CD14-positive monocyte (primary cell): ENCODE measurements at regions not wholly inside any gene's neighbourhood (a gene's known extent, or its start where the extent isn't known, plus 50 kb on each side); places are given as distances from the start of the nearest gene placed in this dataset.

ENCODE experiments used
- DNase-seq, 3 donors: peaks; one replicate each; pipeline ENCODE4 v3.0.0-alpha.2; 2011 to 2022
- H2AFZ ChIP-seq: 2 replicates; pipeline ENCODE4 v1.6.0; 2012; ENCODE audit warnings: mild to moderate bottlenecking, low read depth, low read length, inconsistent platforms; ENCODE audit not compliant: insufficient read depth, poor library complexity, severe bottlenecking
- H3K27ac ChIP-seq, 2 donors: 1 replicate in 1 of 2; 2 replicates in 1 of 2; pipeline ENCODE4 v1.5.1; 2012 to 2013; ENCODE audit warnings: low read length in 2 of 2, control low read depth in 1 of 2, inconsistent platforms in 1 of 2, low read depth in 1 of 2, mild to moderate bottlenecking in 1 of 2
- H3K27me3 ChIP-seq, 2 donors: one replicate each; pipeline versions ENCODE4 v1.6.0 to v1.6.1; 2011 to 2013; ENCODE audit warnings: low read length in 2 of 2; ENCODE audit not compliant: control insufficient read depth in 2 of 2, insufficient read depth in 2 of 2
- H3K36me3 ChIP-seq, 2 donors: replicated peaks in 1 of 2; 1 replicate in 1 of 2; 2 replicates in 1 of 2; pipeline versions ENCODE4 v1.5.1 to v1.6.1; 2012 to 2013; ENCODE audit warnings: low read length in 2 of 2, control low read depth in 1 of 2, inconsistent platforms in 1 of 2, mild to moderate bottlenecking in 1 of 2; ENCODE audit not compliant: insufficient read depth in 2 of 2, control insufficient read depth in 1 of 2
- H3K4me1 ChIP-seq, 2 donors: 1 replicate in 1 of 2; 2 replicates in 1 of 2; pipeline versions ENCODE4 v1.5.1 to v1.6.1; 2012 to 2013; ENCODE audit warnings: low read length in 2 of 2, control low read depth in 1 of 2, inconsistent platforms in 1 of 2, mild to moderate bottlenecking in 1 of 2, moderate library complexity in 1 of 2; ENCODE audit not compliant: insufficient read depth in 2 of 2, control insufficient read depth in 1 of 2
- H3K4me2 ChIP-seq: replicated peaks from 2 replicates; pipeline ENCODE3; 2012; ENCODE audit warnings: low read length, moderate library complexity, mild to moderate bottlenecking; ENCODE audit not compliant: poor library complexity, severe bottlenecking; ENCODE audit errors: extremely low read depth
- H3K4me3 ChIP-seq, 3 experiments: fragments of 200-600 bp in 1 of 3; sonication (generic) in 1 of 3; replicated peaks in 1 of 3; 1 replicate in 2 of 3; 2 replicates in 1 of 3; pipeline ENCODE4 v1.5.1; 2011 to 2013; ENCODE audit warnings: low read length in 3 of 3, mild to moderate bottlenecking in 3 of 3, control low read depth in 2 of 3, low read depth in 2 of 3, inconsistent platforms in 1 of 3, moderate library complexity in 1 of 3
- H3K79me2 ChIP-seq: 2 replicates; pipeline ENCODE4 v1.6.0; 2012; ENCODE audit warnings: mild to moderate bottlenecking, control low read depth, inconsistent platforms, low read length, moderate library complexity; ENCODE audit not compliant: insufficient read depth
- H3K9ac ChIP-seq: 2 replicates; pipeline ENCODE4 v1.6.0; 2017; ENCODE audit warnings: low read length, mild to moderate bottlenecking; ENCODE audit not compliant: insufficient read depth, poor library complexity, severe bottlenecking
- H3K9me3 ChIP-seq, 2 donors: replicated peaks in 1 of 2; 1 replicate in 1 of 2; 2 replicates in 1 of 2; pipeline versions ENCODE4 v1.5.1 to v1.6.1; 2012 to 2013; ENCODE audit warnings: low read length in 2 of 2, control low read depth in 1 of 2; ENCODE audit not compliant: control insufficient read depth in 1 of 2, insufficient read depth in 1 of 2
- H4K20me1 ChIP-seq: 2 replicates; pipeline ENCODE4 v1.6.0; 2012; ENCODE audit warnings: mild to moderate bottlenecking, low read length, control low read depth, moderate library complexity; ENCODE audit not compliant: insufficient read depth
- H3K27ac Mint-ChIP-seq, 7 donors: one replicate each; pipeline ENCODE4 v1.8.0; 2020; ENCODE audit warnings: mild to moderate bottlenecking in 7 of 7, mixed read lengths in 7 of 7, moderate library complexity in 6 of 7, inconsistent platforms in 2 of 7
- H3K27me3 Mint-ChIP-seq, 3 donors: one replicate each; pipeline ENCODE4 v1.8.0; 2021 to 2022; ENCODE audit warnings: low read depth in 3 of 3, mild to moderate bottlenecking in 3 of 3, mixed read lengths in 3 of 3, moderate library complexity in 3 of 3, inconsistent platforms in 1 of 3
- H3K36me3 Mint-ChIP-seq, 2 donors: one replicate each; pipeline ENCODE4 v1.8.0; 2020; ENCODE audit warnings: mixed read lengths in 2 of 2, inconsistent platforms in 1 of 2, mild to moderate bottlenecking in 1 of 2
- H3K4me1 Mint-ChIP-seq: one replicate; pipeline ENCODE4 v1.8.0; 2020; ENCODE audit warnings: mild to moderate bottlenecking, mixed read lengths
- H3K4me3 Mint-ChIP-seq, 2 donors: one replicate each; pipeline ENCODE4 v1.8.0; 2020; ENCODE audit warnings: mild to moderate bottlenecking in 2 of 2, mixed read lengths in 2 of 2, moderate library complexity in 1 of 2
- H3K9me3 Mint-ChIP-seq, 7 donors: one replicate each; pipeline ENCODE4 v1.8.0; 2020 to 2022; ENCODE audit warnings: mixed read lengths in 7 of 7, mild to moderate bottlenecking in 6 of 7, moderate library complexity in 6 of 7, inconsistent platforms in 2 of 7
- WGBS: methylation state at CpG from one replicate; pipeline ENCODE4 v1.1.5; 2013; ENCODE audit warnings: missing lambda C conversion rate; ENCODE audit not compliant: insufficient coverage; 5-methylcytosine and 5-hydroxymethylcytosine counted together
- intact Hi-C, 2 donors: fragments of 100-400 bp; cut with micrococcal nuclease; formaldehyde crosslinking; loops; one replicate each; pipeline versions ENCODE4 v1.15.0 to v1.15.1; 2023
- TF ChIP-seq, protein P1 (sequence below): fragments of 200-600 bp; IDR thresholded peaks from one replicate; pipeline ENCODE4 v1.8.0; 2022; ENCODE audit warnings: antibody characterized with exemption, mild to moderate bottlenecking

DNA sequence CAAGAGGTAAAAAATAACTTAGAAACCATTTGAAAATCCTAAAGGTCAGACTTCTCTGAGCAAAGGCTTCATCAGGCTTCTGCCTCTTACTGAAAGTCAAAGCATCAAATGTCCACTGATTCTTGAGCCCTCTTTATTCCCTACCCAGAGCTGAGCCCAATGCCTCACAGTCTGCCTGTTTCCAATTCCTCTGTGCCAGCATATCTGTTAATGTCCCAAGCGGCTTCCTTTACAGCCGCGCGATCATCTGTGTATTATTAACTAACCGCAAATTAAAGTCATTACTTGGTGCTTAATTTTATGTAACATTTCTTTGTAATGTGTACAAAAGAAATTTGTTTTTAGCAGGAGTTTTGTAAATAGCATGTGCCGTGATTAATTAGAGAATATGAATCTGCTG lies 418.8 kb upstream of the HNRNPA3 start:
- no peaks in the 10 kb centered on the region for H3K36me3 Mint-ChIP-seq
- Histone ChIP-seq H3K9ac (no peak overlapping the region), H3K9me3 (no peaks in the 10 kb centered on the region), H3K36me3 (no peaks in the 10 kb centered on the region), H3K79me2 (no peaks in the 10 kb centered on the region), H3K4me3 (no peak overlapping the region), H3K27me3 (no peaks in the 10 kb centered on the region), H3K27ac (no peak overlapping the region), H3K4me1 (no peaks in the 10 kb centered on the region), H3K4me2 (no peak overlapping the region), H4K20me1 (no peaks in the 10 kb centered on the region), H2AFZ (no peak overlapping the region)
- no peaks in the 10 kb centered on the region for H3K4me1 Mint-ChIP-seq
- H3K9me3 Mint-ChIP-seq, result peaks cover 0 to 10% (median 5%) of the 10 kb centered on the region in 7 donors
- H3K27me3 Mint-ChIP-seq, result peaks cover 0 to 3% (median 2%) of the 10 kb centered on the region in 3 donors
- intact Hi-C loops, result no loop called here
- TF ChIP-seq, protein P1, sequence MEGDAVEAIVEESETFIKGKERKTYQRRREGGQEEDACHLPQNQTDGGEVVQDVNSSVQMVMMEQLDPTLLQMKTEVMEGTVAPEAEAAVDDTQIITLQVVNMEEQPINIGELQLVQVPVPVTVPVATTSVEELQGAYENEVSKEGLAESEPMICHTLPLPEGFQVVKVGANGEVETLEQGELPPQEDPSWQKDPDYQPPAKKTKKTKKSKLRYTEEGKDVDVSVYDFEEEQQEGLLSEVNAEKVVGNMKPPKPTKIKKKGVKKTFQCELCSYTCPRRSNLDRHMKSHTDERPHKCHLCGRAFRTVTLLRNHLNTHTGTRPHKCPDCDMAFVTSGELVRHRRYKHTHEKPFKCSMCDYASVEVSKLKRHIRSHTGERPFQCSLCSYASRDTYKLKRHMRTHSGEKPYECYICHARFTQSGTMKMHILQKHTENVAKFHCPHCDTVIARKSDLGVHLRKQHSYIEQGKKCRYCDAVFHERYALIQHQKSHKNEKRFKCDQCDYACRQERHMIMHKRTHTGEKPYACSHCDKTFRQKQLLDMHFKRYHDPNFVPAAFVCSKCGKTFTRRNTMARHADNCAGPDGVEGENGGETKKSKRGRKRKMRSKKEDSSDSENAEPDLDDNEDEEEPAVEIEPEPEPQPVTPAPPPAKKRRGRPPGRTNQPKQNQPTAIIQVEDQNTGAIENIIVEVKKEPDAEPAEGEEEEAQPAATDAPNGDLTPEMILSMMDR, result no peak
- H3K4me3 Mint-ChIP-seq, result no peak overlapping the region
- H3K27ac Mint-ChIP-seq, result no peak overlapping the region
- DNase-seq, result no peak
- no CpG with 5 or more reads among the region's 6 CpGs for WGBS

DNA sequence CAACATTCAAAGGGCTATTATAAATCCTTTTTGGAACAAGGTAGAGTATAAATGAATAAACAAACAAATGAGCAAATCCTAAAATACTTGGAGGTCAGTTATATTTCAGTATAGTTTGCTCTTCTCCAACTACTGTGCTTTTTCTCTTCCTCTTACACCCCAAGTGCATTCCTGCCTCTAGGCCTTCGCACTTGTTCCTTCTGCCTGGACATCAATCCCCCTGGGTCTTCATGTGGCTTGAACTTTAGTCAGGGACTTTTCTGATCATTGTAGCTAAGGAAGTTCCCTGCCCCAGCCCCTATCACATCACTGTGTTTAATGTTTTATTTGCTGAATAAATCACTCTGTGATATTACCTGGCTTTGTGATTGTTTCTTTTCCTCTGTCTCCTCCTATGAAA lies 418.2 kb upstream of the HNRNPA3 start:
- no peak overlapping the region for H3K9ac ChIP-seq
- no peak overlapping the region for H2AFZ ChIP-seq
- no peak overlapping the region for H3K27ac ChIP-seq
- Mint-ChIP-seq H3K27ac (no peak overlapping the region), H3K9me3 (peaks cover 0 to 10% (median 5%) of the 10 kb centered on the region in 7 donors), H3K4me1 (no peaks in the 10 kb centered on the region), H3K27me3 (peaks cover 0 to 3% (median 2%) of the 10 kb centered on the region in 3 donors), H3K4me3 (no peak overlapping the region), H3K36me3 (no peaks in the 10 kb centered on the region)
- no peaks in the 10 kb centered on the region for H3K27me3 ChIP-seq
- TF ChIP-seq, protein P1, result no peak
- no peak overlapping the region for H3K4me2 ChIP-seq
- no peaks in the 10 kb centered on the region for H4K20me1 ChIP-seq
- WGBS, result no CpG with 5 or more reads among the region's 1 CpG
- intact Hi-C loops, result no loop called here
- H3K36me3 ChIP-seq, result no peaks in the 10 kb centered on the region
- no peak for DNase-seq
- no peak overlapping the region for H3K4me3 ChIP-seq
- H3K9me3 ChIP-seq, result no peaks in the 10 kb centered on the region
- no peaks in the 10 kb centered on the region for H3K79me2 ChIP-seq
- no peaks in the 10 kb centered on the region for H3K4me1 ChIP-seq
